GM23338 (cell line): ENCODE measurements at regions not wholly inside any gene's neighbourhood (a gene's known extent, or its start where the extent isn't known, plus 50 kb on each side); places are given as distances from the start of the nearest gene placed in this dataset.
A peak's percentile ranks its signal among the peaks of the same experiment; 100 is the strongest.
"Not testable (repeated sequence)": the region's sequence is repeated elsewhere in the genome, so short reads cannot be mapped to it uniquely, and the experiment has no call there.

Source experiments
- ATAC-seq: fragments of 200-7000 bp; cut with Tn5 transposase; 3 replicates; pipeline ENCODE4 v1.9.1; 2020
- DNase-seq: peaks from one replicate; pipeline ENCODE4 v3.0.0-alpha.2; 2015; ENCODE audit warnings: low spot score
- H2AFZ ChIP-seq: fragments of 200-600 bp; sonication (generic); 2 replicates; pipeline ENCODE4 v1.8.0; 2016; ENCODE audit warnings: antibody characterized with exemption, mild to moderate bottlenecking, moderate library complexity
- H3F3A ChIP-seq: fragments of 200-600 bp; sonication (generic); replicated peaks from 2 replicates; pipeline ENCODE4 v1.8.0; 2017; ENCODE audit warnings: antibody characterized with exemption, mixed run types, low read depth
- H3K27ac ChIP-seq: fragments of 200-600 bp; sonication (generic); 2 replicates; pipeline ENCODE4 v1.6.1; 2016; ENCODE audit warnings: low read depth
- H3K27me3 ChIP-seq: fragments of 200-600 bp; sonication (generic); 2 replicates; pipeline ENCODE4 v1.8.0; 2016; ENCODE audit warnings: mild to moderate bottlenecking, mixed run types, moderate library complexity; ENCODE audit not compliant: insufficient read depth
- H3K36me3 ChIP-seq: fragments of 200-600 bp; sonication (generic); 2 replicates; pipeline ENCODE4 v1.8.0; 2016; ENCODE audit warnings: mild to moderate bottlenecking; ENCODE audit not compliant: insufficient read depth
- H3K4me1 ChIP-seq: fragments of 200-600 bp; sonication (generic); 2 replicates; pipeline ENCODE4 v1.8.0; 2016; ENCODE audit warnings: mild to moderate bottlenecking, moderate library complexity; ENCODE audit not compliant: insufficient read depth
- H3K4me2 ChIP-seq: fragments of 200-600 bp; sonication (generic); 2 replicates; pipeline ENCODE4 v1.7.1; 2017; ENCODE audit warnings: mixed run types
- H3K4me3 ChIP-seq: fragments of 200-600 bp; sonication (generic); 2 replicates; pipeline ENCODE4 v1.6.1; 2016; ENCODE audit warnings: mixed run types
- H3K79me2 ChIP-seq: fragments of 200-600 bp; sonication (generic); replicated peaks from 2 replicates; pipeline ENCODE4 v1.8.0; 2017; ENCODE audit warnings: mild to moderate bottlenecking; ENCODE audit not compliant: insufficient read depth
- H3K9me2 ChIP-seq: fragments of 200-600 bp; sonication (generic); 2 replicates; pipeline ENCODE4 v1.8.0; 2017; ENCODE audit not compliant: insufficient read depth
- H4K20me1 ChIP-seq: fragments of 200-600 bp; sonication (generic); replicated peaks from 2 replicates; pipeline ENCODE4 v1.8.0; 2017; ENCODE audit warnings: mild to moderate bottlenecking; ENCODE audit not compliant: insufficient read depth
- H3K27ac Mint-ChIP-seq: 2 replicates; pipeline ENCODE4 v1.8.0; 2020; ENCODE audit warnings: inconsistent platforms, mild to moderate bottlenecking, moderate library complexity, mixed read lengths
- H3K27me3 Mint-ChIP-seq: 3 replicates; pipeline ENCODE4 v1.8.0; 2022; ENCODE audit warnings: low read depth, mild to moderate bottlenecking, moderate library complexity, mixed read lengths, inconsistent platforms; ENCODE audit not compliant: insufficient read depth, poor library complexity
- H3K36me3 Mint-ChIP-seq: 3 replicates; pipeline ENCODE4 v1.8.0; 2021; ENCODE audit warnings: low read depth, mild to moderate bottlenecking, inconsistent platforms, moderate library complexity, mixed read lengths
- H3K4me1 Mint-ChIP-seq: 3 replicates; pipeline ENCODE4 v1.8.0; 2020; ENCODE audit warnings: mild to moderate bottlenecking, inconsistent platforms, mixed read lengths
- H3K4me3 Mint-ChIP-seq: 3 replicates; pipeline ENCODE4 v1.8.0; 2021; ENCODE audit warnings: moderate library complexity, mild to moderate bottlenecking, inconsistent platforms, mixed read lengths
- H3K9me3 Mint-ChIP-seq: 3 replicates; pipeline ENCODE4 v1.8.0; 2020; ENCODE audit warnings: moderate library complexity, mild to moderate bottlenecking, inconsistent platforms, mixed read lengths
- CREB1 ChIP-seq: fragments of 250-450 bp; sonication (Bioruptor Pico); IDR thresholded peaks from 2 replicates; pipeline ENCODE4 v1.5.0; 2020; ENCODE audit warnings: low read depth, mild to moderate bottlenecking, moderate library complexity
- CTCF ChIP-seq, 2 experiments: fragments of 200-600 bp in 1 of 2; sonication (generic) in 1 of 2; conservative IDR thresholded peaks; 2 replicates each; pipeline versions ENCODE4 v1.5.1 to v1.6.1; 2016 to 2017; ENCODE audit warnings: antibody characterized with exemption in 2 of 2, low read depth in 2 of 2, mild to moderate bottlenecking in 2 of 2, moderate library complexity in 1 of 2
- ETS1 ChIP-seq: IDR thresholded peaks from 2 replicates; pipeline ENCODE4 v1.6.1; 2016; ENCODE audit warnings: antibody characterized with exemption
- EZH2 ChIP-seq: fragments of 200-600 bp; sonication (generic); IDR thresholded peaks from one replicate; pipeline ENCODE4 v1.8.0; 2017; ENCODE audit warnings: antibody characterized with exemption, mild to moderate bottlenecking, low read depth; ENCODE audit not compliant: unreplicated experiment
- EZH2phosphoT487 ChIP-seq: fragments of 200-600 bp; sonication (generic); IDR thresholded peaks from one replicate; pipeline ENCODE4 v1.8.1; 2018; ENCODE audit warnings: antibody characterized with exemption; ENCODE audit not compliant: unreplicated experiment
- JUNB ChIP-seq: IDR thresholded peaks from one replicate; pipeline ENCODE4 v1.6.1; 2016; ENCODE audit warnings: antibody characterized with exemption; ENCODE audit not compliant: unreplicated experiment
- NANOG ChIP-seq: IDR thresholded peaks from 2 replicates; pipeline ENCODE4 v1.6.1; 2016; ENCODE audit warnings: antibody characterized with exemption, borderline replicate concordance
- STAT1 ChIP-seq: IDR thresholded peaks from one replicate; pipeline ENCODE4 v1.6.1; 2016; ENCODE audit warnings: antibody characterized with exemption; ENCODE audit not compliant: unreplicated experiment
- ZNF114 ChIP-seq: fragments of 250-450 bp; sonication (Bioruptor Pico); IDR thresholded peaks from 2 replicates; pipeline ENCODE4 v1.5.0; 2020; ENCODE audit warnings: mild to moderate bottlenecking, moderate library complexity
- ZNF331 ChIP-seq: fragments of 250-450 bp; sonication (Bioruptor Pico); IDR thresholded peaks from 2 replicates; pipeline ENCODE4 v1.5.0; 2020; ENCODE audit warnings: low read depth, mild to moderate bottlenecking, moderate library complexity
- ZNF462 ChIP-seq: fragments of 250-450 bp; sonication (Bioruptor Pico); IDR thresholded peaks from 2 replicates; pipeline ENCODE4 v1.5.0; 2020; ENCODE audit warnings: mild to moderate bottlenecking, moderate library complexity

GRCh38 chr10:34878651-34879050 lies 63.6 kb upstream of the PARD3 start:
- not testable (repeated sequence) for H3K9me2 ChIP-seq, H3K4me2 ChIP-seq, H3K27me3 ChIP-seq, ATAC-seq, H3K79me2 ChIP-seq, H3K4me1 ChIP-seq, H3K4me3 Mint-ChIP-seq, H4K20me1 ChIP-seq, H3K36me3 ChIP-seq, DNase-seq, H3K9me3 Mint-ChIP-seq, H2AFZ ChIP-seq, H3K27ac ChIP-seq, H3K4me3 ChIP-seq, H3F3A ChIP-seq, H3K4me1 Mint-ChIP-seq, H3K27ac Mint-ChIP-seq, H3K27me3 Mint-ChIP-seq, H3K36me3 Mint-ChIP-seq

GRCh38 chr10:34875061-34875460 lies 60.0 kb upstream of the PARD3 start:
- H3K27me3 ChIP-seq = no peaks in the 10 kb centered on the region
- no peak overlapping the region for H3K27ac ChIP-seq
- H2AFZ ChIP-seq = peak overlapping the region; percentile 44; the same call in 1 of the 2 replicates
- H3K36me3 Mint-ChIP-seq = no peaks in the 10 kb centered on the region
- H3K4me3 ChIP-seq = no peak overlapping the region
- no peak for ATAC-seq
- no peaks in the 10 kb centered on the region for H3K9me3 Mint-ChIP-seq
- no peaks in the 10 kb centered on the region for H3K9me2 ChIP-seq
- H3K4me2 ChIP-seq = no peak overlapping the region
- no peak overlapping the region for H3K27ac Mint-ChIP-seq
- no peak overlapping the region for H3K4me3 Mint-ChIP-seq
- no peak for DNase-seq
- H3K4me1 Mint-ChIP-seq = 0 out of 3 replicates have a peak, but pooled peaks cover 5% of the 10 kb centered on the region
- H3K27me3 Mint-ChIP-seq = peaks cover 5% of the 10 kb centered on the region
- H3K36me3 ChIP-seq = no peaks in the 10 kb centered on the region
- no peaks in the 10 kb centered on the region for H4K20me1 ChIP-seq
- no peaks in the 10 kb centered on the region for H3F3A ChIP-seq
- H3K79me2 ChIP-seq = no peaks in the 10 kb centered on the region
- no peaks in the 10 kb centered on the region for H3K4me1 ChIP-seq
- TF ChIP-seq EZH2 (no peak), NANOG (no peak), STAT1 (no peak), EZH2phosphoT487 (no peak), CREB1 (CRISPR knock-in tag) (no peak), CTCF (conservative IDR thresholded peaks at IDR 0.05; ENCODE audit: low read depth in 2 of 2) (no peak), ZNF114 (CRISPR knock-in tag) (no peak), ETS1 (no peak), ZNF462 (CRISPR knock-in tag) (no peak), ZNF331 (no peak), JUNB (no peak)
